ENCODE measurements at regions not wholly inside any gene's neighbourhood (a gene's known extent, or its start where the extent isn't known, plus 50 kb on each side); places are given as distances from the start of the nearest gene placed in this dataset.

DNA sequence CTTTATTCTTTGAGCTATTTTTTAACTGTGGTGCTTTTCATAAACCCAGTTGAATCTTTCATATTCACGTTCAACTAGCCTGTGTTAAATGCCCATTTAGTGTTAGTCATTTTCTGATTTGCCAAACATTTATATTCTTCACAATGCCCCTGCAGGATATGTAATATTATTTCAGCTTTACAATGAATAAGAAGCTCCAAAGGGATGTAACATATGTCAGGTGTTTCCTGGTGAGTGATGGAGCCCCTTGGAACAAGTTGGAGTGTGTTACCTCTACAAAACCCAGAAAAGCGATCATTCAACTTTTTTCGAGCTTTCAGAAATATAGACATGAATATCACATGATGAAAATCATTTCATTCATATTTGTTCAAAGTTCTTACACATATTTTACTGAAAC lies 471.0 kb upstream of the CDH2 start:
- DNase-seq: no peak

DNA sequence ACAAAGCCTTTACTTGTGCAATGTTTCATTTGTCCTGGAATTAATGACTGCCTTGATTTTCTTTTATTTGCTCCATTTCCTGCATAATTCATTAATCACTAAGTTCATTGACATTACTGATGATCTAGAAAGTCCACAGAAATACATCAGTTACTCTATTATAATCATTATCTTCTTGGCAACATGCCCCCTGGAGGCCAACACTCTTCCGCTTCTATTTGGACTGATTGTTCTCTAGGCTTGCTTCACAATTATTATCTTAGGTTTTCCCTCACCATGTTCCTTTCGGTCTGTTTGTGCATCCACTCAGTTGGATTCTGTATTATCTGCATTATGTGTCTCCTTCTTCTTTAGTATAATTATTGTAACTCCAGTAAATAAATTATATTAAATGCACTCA lies 461.0 kb upstream of the CDH2 start:
- no peak for DNase-seq

DNA sequence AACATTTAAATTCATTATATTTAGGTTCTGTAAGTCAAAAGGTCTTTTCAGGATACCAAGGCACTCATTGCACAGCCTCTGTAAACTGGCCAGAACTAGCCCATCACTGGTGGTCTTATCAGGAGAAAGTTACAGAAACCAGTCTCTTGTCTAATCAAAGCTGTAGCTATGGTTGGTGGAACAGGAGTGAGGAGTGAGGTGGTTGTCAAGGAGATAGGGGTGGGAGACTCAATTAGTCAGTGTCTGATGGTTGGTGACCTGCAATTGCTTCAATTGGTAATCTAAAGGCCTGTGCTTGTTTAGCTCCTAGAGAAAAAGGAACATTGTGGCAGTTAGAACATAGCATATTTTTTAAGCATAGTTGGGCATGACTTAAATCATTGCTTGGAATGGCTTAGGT lies 458.6 kb upstream of the CDH2 start:
- no peak for DNase-seq

DNA sequence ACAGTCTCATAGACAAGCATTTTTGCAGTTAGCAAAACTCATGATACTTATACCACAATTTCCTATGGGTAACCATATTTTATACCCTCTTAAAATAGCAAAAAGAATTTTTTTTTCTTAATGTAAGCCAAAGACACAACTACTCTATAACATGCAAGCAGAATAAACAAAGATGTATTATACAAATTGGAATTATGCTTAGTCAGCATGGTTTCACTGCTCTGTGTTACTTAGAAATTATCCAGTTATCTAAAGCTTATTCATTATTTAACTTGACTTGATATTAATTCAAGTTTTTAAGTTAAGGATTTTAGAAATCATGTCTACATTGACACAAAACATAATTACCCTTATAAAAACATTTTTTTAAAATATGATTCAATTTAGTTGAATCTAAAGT lies 449.8 kb upstream of the CDH2 start:
- no peak for DNase-seq

DNA sequence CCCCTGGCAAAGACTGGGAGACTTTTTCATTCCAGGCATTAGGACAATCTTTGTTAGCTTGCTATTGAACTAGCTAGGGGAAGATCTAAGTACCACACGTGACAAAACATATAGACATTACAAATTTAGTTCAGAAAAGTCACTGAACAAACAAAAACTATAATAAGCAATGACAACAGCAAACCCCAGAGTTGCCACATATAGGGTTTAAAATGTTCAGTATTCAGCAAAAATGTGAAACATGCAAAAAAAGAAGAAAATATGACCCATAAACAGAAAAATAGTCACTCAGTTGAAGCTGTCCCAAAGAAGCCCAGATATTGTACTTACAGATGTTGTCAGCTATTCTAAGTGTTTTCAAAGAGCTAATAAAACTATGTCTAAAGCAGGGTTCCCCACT lies 431.1 kb upstream of the CDH2 start:
- no peak for DNase-seq

DNA sequence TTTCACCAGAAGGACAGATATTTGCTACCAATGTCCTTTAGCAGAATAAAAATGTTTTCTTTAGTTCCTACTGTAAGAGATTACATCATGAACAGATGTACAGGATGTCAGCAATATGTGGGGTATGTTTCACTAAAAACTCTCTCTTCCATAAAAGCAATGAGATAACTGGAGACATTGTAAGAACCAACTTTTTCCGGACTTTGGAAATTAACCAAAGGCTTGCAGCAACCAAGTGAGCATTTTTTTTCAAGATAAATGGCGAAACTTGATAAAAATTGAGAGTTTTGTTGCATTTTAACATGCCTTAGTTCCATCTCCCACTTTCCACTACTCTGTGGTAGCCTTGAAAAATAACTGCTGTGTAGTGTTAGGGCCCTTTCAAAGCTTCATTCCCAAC lies 429.8 kb upstream of the CDH2 start:
- DNase-seq: no peak

DNA sequence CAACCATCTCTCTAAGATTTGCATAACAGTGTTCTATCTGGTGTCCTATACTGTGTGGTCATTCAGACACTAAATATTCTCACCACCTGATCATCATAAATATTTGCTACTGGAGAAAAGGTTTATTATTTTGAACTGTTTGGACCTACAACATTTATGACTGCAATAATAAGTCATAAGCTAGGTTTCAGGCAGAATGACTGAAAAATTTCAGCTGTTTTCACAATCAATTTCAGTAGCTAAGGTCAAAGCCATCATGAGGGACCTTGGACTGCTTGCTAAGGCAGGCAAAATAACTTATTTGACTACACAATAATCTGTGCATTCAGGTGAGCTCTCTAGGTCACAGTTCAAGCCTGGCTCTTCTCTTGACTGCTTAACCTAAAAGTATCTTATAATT lies 425.5 kb upstream of the CDH2 start:
- DNase-seq: no peak

DNA sequence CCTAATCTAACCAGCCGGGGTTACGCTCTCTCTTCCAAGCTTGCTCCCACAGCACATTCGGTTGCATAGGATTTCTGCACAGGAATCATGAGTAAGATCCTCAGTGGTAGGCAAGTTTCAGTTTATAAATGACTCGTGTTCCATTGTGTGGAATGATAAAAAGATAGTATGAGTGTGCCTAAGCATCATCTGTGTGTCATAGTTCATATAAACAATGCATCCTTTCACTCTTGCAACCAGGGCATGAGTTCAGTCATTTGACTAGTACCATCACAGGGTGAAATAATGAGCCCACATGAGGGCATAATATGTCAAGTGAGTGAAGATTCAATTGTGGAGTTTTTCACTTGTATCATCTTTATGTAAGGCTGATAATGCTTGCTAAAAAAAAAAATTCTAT lies 417.1 kb upstream of the CDH2 start:
- DNase-seq: no peak

DNA sequence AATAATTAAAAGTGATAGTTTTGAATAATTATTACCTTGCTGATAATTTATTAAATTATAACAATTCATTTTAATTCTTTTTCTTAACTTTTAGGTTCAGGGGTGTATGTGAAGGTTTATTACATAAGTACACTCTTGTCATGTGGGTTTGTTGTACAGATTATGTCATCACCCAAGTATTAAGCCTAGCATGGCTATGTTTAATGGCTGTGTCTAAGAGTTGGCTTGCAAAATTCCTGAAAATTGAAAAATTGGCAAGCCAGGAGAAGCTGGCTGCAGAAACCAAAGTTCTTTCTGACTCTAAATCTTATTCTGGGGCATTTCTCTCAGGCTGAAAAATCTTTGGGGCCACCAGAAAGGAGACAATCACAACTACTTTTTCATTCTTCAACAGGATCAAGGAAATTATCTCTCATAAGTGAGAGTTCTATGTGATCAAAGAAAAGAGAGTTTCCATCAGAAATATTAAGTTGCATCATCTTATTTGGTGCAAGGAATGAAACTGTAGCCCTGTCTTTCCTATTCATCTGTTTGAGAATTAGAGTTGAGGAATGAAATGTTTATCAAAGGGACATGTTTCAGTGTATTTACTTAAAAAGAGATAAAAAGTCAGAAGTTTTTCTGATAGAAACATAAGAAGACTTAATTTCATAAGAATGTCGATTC lies 412.1 kb upstream of the CDH2 start:
- no peak for DNase-seq

DNA sequence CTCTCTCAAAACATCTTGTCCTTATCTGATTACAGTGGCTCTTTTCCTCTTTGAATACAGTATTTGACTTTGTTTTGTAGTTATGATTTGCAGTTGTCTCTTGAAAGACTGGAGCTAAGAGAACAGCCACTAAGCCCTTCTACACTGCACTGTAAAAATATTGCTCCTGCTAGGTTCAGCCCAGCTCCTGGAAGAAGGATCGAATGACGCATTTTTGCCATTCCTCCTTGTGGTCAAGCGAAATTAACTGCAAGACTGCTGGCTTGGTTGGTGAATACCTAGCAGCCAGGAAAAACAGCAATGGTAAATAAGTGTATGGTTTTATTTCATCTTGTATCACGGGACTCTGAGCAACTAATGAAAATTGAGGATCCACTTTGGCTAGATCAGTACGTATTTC lies 407.8 kb upstream of the CDH2 start:
- no peak for DNase-seq

DNA sequence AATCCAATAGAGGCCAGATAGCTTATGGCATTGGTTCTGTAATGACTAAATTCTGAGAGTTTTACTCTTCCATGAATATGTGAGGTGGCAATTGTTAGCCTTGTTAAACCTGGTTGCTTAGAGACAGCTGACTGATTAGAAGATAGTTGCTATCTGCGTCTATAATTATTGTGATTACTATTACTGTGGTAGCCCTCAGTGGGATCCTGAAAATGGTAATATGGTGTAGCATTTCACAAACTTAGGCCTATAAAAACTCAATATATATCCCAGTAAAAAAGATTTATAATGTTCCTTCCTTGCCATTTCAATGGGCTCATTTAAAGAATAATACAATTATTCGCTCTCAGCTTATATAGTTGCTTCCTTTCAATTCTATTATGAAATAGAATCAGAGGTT lies 405.8 kb upstream of the CDH2 start:
- DNase-seq: no peak

DNA sequence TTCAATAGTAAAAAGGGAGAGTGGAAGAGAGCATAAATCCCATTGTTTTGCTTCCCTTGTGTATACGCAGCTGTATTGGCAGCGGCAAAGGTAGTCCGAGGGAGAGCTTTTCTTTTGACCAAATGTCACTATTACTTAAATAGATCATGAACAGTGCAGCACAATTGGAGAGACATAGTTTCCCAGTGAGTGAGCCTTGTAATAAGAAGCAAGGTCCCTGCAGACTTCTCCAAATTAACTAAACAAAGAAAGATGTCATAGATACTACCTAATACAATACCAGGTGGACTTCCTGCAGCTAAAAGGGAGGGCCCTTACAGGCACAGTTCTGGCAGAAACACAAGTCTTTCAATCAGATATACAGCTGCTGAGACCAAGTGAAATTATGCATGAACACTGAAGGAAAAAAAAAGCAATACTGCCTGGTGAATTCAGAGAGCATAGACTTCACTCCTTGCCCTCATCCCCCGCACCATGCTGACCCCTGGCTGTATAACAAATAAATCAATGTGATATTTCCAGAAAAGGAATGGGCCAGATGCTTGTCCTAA lies 404.7 kb upstream of the CDH2 start:
- no peak for DNase-seq

DNA sequence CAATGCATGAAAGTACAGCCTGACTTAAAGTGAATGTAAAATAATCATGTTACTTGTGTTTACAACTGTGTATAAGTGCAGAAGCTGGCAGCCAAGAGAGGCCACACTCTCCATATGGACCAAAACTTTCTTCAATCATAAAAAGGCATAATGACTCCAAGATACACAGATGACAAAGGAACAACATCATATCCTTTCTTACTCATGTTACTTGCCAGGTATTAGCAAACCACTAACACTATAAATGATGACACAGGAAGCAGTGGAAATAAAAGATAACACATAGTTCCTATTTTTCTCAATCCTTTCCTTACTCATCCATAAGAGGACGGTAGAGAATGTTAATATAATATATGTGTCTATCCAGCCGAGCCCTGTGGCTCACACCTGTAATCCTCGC lies 400.0 kb upstream of the CDH2 start:
- DNase-seq: no peak

DNA sequence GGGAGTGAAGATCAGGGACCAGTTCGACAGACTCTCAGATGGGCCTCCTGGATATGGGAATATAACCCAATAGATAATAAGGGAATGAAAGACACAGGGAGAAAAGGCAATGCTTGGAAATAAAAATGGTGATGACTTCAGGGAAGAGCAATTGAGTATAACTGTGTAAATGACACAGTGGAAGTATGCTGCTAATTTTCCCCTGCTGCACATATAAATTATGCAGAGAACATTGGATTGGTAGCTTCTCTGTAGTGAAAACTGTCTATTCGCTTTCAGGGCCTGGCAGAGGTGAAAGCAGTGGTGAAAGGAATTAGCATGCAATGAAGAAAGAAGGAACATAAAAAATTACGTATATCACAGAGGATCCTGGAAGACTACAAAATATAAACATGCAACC lies 398.2 kb upstream of the CDH2 start:
- DNase-seq: no peak

DNA sequence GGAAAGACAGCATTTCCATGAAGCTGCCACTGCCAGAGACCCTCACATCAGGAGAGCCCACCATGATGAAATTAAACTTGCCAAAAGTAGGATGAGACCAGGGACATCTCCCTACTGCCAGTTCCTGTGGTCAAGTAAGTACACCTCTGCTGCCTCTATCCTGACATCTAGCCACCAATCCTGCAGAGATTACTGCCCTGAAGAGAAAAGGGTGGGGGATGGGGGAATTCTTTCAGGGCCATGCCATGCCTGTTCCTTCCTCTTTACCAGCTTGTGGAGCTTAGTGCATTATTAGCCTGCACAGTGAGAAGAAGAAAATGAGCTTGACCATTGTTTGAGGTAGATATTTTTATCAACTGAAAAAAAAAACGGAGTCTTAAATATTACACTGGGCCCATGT lies 397.2 kb upstream of the CDH2 start:
- no peak for DNase-seq

DNA sequence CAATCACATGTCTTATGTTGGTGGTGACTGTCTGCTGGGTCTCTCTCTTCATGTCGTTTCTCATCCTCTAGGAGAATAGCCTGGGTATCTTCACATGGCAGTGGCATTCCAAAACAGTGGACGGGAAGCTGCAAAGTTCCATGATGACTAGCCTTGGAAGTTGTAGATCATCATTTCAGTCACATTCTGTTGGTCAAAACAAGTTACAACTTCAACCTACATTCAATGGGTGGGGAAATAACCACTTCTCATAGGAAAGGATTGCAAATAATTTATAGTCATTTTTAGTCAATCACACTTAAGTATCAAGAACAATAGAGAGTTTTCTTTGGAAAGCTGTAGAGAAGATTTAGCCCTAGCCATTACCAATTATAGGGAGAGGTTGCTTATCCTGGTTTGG lies 395.0 kb upstream of the CDH2 start:
- DNase-seq: no peak

DNA sequence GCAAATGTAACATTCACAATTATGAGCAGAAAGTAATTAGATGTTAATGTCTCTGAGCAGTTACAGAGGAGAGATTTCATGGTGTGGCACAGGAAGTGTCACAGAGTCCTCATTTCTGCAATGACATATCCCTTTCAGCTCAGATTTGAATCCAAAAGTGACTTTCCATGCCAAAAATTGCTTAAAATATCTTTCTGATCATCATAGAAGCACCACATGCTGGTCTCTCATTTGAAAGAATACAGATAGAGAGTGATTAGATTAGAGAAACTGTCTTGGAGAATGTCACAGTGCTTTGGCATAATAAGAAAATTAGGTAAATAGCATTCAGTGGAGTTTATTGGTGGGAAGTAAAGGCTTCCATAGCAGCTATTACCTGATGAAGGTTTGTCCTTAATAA lies 383.4 kb upstream of the CDH2 start:
- no peak for DNase-seq

DNA sequence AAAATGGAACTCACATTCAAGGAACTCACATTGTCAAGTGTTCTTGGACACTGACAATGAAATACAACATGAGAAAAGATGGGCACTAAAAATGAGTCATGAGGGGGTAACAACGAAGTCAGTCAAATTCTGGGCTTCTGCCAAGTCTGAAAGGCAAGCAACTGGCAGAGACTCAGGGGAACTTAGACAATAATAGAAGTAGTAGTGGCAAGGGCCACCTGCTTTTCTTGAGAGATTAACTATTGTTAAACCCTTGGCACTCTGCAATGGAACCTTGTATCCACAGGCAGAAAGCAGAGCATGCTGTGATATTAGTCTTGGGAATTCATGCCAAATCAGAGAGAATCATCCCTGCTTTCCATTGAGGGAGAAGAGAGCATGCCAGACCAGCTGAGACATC lies 382.6 kb upstream of the CDH2 start:
- DNase-seq: no peak

DNA sequence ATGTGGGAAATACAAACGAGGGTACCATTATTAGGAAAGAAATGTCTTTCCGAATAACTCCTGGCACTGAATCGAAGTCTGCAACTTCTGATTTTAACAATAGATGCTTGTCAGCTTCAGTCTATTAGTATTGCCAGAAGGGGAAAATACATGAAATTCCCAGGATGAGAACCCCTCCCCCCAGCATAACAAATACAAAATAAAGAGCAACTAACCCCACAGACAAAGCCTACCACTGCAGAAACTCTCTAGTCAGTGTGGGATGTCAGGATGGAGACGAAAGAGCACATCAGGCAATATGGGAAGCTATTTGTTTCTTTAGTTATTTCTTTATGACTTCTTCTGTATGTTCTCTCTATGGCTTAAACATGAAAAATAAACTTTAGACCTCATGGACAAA lies 365.0 kb upstream of the CDH2 start:
- no peak for DNase-seq

DNA sequence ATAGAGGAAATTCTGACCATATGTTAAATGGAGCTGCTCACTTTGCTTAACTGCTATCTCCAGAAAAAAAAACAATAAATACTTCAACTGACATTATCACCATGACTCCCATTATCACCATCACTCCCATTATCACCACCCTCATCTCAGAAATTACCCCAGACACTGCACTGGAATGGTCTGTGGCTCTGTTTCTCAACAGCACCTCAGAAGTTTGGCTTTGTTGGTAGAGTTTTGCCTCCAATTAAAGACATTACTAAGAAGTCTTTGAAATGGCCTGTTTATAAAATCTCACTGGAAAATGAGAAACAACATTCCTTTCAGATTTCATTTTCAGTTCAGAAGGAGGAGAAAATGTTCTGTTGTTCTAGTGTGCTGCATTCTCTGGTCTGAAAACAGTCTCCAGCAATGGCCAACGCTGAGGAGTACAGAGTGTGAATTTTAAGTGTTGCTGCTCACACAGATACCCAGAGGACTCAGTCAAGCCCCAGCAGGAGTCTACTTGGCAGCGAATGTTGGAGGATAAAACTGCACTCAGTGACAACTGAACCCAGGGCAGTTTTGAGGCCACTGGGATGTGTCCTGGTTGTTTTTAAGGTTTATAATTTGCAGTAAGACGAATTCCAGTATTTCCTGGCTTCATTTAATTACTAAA lies 364.5 kb upstream of the CDH2 start:
- DNase-seq: no peak

DNA sequence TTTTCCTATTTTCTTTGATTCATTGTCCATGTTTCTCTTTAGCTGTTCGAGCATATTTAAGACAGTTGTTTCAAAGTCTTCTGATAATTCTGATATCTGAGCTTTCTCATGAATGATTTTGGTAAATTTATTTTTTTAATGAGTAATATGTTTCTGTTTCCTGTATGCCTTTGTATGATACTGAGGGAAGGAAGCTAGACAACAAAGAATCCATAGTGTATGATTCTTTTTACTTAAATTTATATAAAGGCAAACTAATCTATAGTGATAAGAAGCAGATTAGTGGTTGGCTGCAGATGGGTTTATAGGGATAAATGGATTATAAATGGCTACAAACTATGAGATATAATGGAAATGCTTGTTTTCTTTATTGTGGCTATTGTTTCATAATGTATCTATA lies 352.7 kb upstream of the CDH2 start:
- DNase-seq: no peak

DNA sequence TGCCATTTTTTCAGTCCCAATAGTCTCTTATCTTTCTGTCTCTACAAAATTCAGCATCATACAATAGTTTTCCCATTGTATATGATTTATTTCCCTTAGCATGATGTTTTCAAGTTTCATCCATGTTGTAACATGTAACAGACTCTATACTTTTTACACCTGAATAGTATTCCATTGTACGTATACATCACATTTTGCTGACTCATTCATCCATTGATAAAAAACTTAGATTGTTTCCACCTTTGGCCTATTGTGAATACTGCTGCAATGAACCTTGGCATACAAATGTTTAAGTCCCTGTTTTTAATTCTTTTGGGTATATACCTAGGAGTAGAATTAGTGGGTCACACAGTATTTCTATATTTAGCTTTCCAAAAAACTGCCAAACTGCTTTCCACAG lies 349.3 kb upstream of the CDH2 start:
- no peak for DNase-seq

DNA sequence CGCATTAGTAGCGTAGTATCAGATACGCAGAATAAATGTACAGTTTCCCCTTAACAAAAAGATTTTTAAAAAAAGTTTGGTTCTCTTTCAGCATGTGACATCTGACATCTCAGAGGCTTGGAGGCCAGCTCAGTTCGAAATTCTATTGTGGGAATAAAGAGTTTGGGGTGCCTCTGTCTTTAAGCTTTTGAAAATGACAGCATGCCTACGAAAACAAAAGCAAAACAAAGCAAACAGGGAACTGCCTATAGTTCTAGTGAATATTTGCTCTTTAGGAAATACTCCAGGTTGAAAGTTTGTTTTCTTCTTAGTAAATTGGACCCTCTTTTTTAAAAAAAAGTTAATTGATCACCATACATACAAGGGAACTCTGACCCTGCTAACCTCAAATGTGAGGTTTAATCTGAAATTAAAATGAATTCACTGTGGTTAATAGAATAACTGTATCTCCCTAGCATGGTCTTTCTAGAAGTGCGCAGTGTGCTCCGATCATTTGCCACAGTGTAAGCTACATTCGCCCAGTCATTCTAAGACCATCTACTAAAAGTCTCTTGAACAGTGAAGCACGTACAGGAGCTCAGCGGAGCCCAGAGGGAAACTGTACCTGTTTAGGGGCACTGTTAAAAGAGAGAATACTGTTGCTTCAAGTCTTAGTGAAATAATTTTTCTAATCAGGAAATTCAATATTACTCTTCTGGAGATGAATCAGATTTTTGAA lies 347.0 kb upstream of the CDH2 start:
- no peak for DNase-seq

DNA sequence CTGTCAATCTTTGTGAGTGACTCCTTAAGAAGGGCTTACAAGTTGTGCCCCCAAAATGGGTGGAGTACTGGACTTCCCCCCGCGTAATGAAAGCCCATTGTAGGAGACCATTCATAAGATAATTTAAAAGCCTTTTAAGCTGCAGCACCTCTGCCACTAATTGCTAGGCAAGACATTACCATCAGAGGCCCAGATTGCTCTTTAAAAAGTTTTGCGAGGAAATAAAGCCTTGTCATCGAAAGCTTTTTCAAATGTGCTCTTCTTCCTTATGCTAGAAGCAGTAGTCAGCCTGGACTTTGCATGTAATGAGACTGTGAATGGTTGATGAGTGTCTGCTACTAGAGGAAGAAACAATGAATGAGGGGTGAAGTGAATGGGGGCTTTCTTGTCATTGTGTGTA lies 345.3 kb upstream of the CDH2 start:
- no peak for DNase-seq

Data from KG1 (cell line).